ENCODE measurements at regions not wholly inside any gene's neighbourhood (a gene's known extent, or its start where the extent isn't known, plus 50 kb on each side); places are given as distances from the start of the nearest gene placed in this dataset.

GRCh38 chrX:134718105-134718965, 60.1 kb upstream of the PLAC1 start (continued):
- TF ChIP-seq REST (IDR thresholded peaks at IDR 0.05; ENCODE audit: low read depth, low read length) (no peak), POLR2AphosphoS5 (IDR thresholded peaks at IDR 0.05; ENCODE audit: low read depth, low read length) (peak; percentile 44; the same call in 1 of the 2 replicates)

GRCh38 chrX:134717698-134718097, 59.4 kb upstream of the PLAC1 start:
- Histone ChIP-seq H4K20me1 (ENCODE audit: insufficient read depth) (no peaks in the 10 kb centered on the region), H2AFZ (ENCODE audit: low read depth) (no peak overlapping the region), H3K4me2 (no peak overlapping the region), H3K27ac (ENCODE audit: low read depth in 2 of 2, low read length in 1 of 2) (peak overlapping the region; percentile 61 to 71; a peak in 3 of 4 replicates), H3K4me1 (ENCODE audit: control insufficient read depth in 1 of 2, insufficient read depth in 2 of 2, low read depth in 1 of 2, low read length in 1 of 2) (peaks cover 0 to 11% of the 10 kb centered on the region in 2 experiments; a peak in 3 of 4 replicates), H3K27me3 (ENCODE audit: insufficient read depth) (no peaks in the 10 kb centered on the region), H3K9me2 (no peaks in the 10 kb centered on the region), H3F3A (replicated peaks; ENCODE audit: insufficient read depth) (peaks cover 14% of the 10 kb centered on the region), H3K9ac (no peak overlapping the region), H3K4me3 (ENCODE audit: low read depth in 2 of 2, low read length in 1 of 2) (no peak overlapping the region), H3K79me2 (ENCODE audit: insufficient read depth) (no peaks in the 10 kb centered on the region), H3K9me3 (no peaks in the 10 kb centered on the region), H3K36me3 (replicated peaks in 1 of 2; ENCODE audit: control insufficient read depth in 1 of 2, insufficient read depth in 2 of 2, low read length in 1 of 2) (no peaks in the 10 kb centered on the region)
- ChIA-PET POLR2A (no interaction called here), CTCF (no interaction called here)
- DNase-seq: no peak
- 83% methylated on average over 1 of the region's 1 CpG for WGBS (ENCODE audit: low lambda C conversion rate)
- no peak for TF ChIP-seq JUND (IDR thresholded peaks at IDR 0.05)
- TF ChIP-seq RXRA (IDR thresholded peaks at IDR 0.05; ENCODE audit: borderline replicate concordance, low read depth): no peak
- no peak for TF ChIP-seq GABPA (IDR thresholded peaks at IDR 0.05; ENCODE audit: low read depth)
- no peak for TF ChIP-seq SIN3A (IDR thresholded peaks at IDR 0.05; ENCODE audit: borderline replicate concordance, low read depth, low read length)
- no peak for TF ChIP-seq NRF1 (IDR thresholded peaks at IDR 0.05; ENCODE audit: low read depth, low read length)
- TF ChIP-seq RAD21 (IDR thresholded peaks at IDR 0.05; ENCODE audit: low read length): no peak
- TF ChIP-seq CTCF (IDR thresholded peaks at IDR 0.05): no peak
- no peak for TF ChIP-seq TAF1 (IDR thresholded peaks at IDR 0.05; ENCODE audit: borderline replicate concordance, low read depth, low read length)
- no peak for TF ChIP-seq EZH2phosphoT487 (IDR thresholded peaks at IDR 0.05; ENCODE audit: borderline replicate concordance, low read depth)
- TF ChIP-seq NFIC (IDR thresholded peaks at IDR 0.05; ENCODE audit: borderline replicate concordance): no peak
- no peak for TF ChIP-seq CHD2 (IDR thresholded peaks at IDR 0.05; ENCODE audit: low read length, partially characterized antibody)
- no peak for TF ChIP-seq FOSL2 (IDR thresholded peaks at IDR 0.05; ENCODE audit: borderline replicate concordance, low read depth)
- TF ChIP-seq REST (IDR thresholded peaks at IDR 0.05; ENCODE audit: low read depth, low read length): no peak
- no peak for TF ChIP-seq PBX3 (IDR thresholded peaks at IDR 0.05)
- TF ChIP-seq FOXJ3 (CRISPR knock-in tag; IDR thresholded peaks at IDR 0.05): no peak
- TF ChIP-seq MEF2A (IDR thresholded peaks at IDR 0.05; ENCODE audit: borderline replicate concordance, low read depth): no peak
- no peak for TF ChIP-seq ZBTB33 (IDR thresholded peaks at IDR 0.05; ENCODE audit: borderline replicate concordance, low read depth)

Measured in SK-N-SH (cell line).